ENCODE measurements at regions not wholly inside any gene's neighbourhood (a gene's known extent, or its start where the extent isn't known, plus 50 kb on each side); places are given as distances from the start of the nearest gene placed in this dataset.
"Not testable (repeated sequence)": the region's sequence is repeated elsewhere in the genome, so short reads cannot be mapped to it uniquely, and the experiment has no call there.

- DNase-seq: no peak
These were observed 117.5 kb downstream of the SOX4 start for GRCh38 chr6:21710908-21711627.

GRCh38 chr6:21712213-21712612, 118.7 kb downstream of the SOX4 start:
- DNase-seq: no peak

GRCh38 chr6:21713481-21713880, 119.9 kb downstream of the SOX4 start:
- DNase-seq: no peak

- no peak for DNase-seq
These were observed 121.6 kb downstream of the SOX4 start for GRCh38 chr6:21715180-21715579.

- DNase-seq: no peak
These were observed 129.0 kb downstream of the SOX4 start for GRCh38 chr6:21722510-21722909.

- DNase-seq: no peak
These were observed 133.1 kb downstream of the SOX4 start for GRCh38 chr6:21726676-21727075.

GRCh38 chr6:21728141-21728540, 134.6 kb downstream of the SOX4 start:
- DNase-seq: no peak

- DNase-seq: no peak
These were observed 135.9 kb downstream of the SOX4 start for GRCh38 chr6:21729431-21729830.

GRCh38 chr6:21730533-21730932, 137.0 kb downstream of the SOX4 start:
- DNase-seq: no peak

- DNase-seq: no peak
These were observed 138.0 kb downstream of the SOX4 start for GRCh38 chr6:21731411-21732031.

- not testable (repeated sequence) for DNase-seq
These were observed 138.6 kb downstream of the SOX4 start for GRCh38 chr6:21732032-21732730.

GRCh38 chr6:21732731-21733130, 139.2 kb downstream of the SOX4 start:
- no peak for DNase-seq

- DNase-seq: no peak
These were observed 139.8 kb downstream of the SOX4 start for GRCh38 chr6:21733311-21733710.

GRCh38 chr6:21734204-21734603, 140.7 kb downstream of the SOX4 start:
- no peak for DNase-seq

- no peak for DNase-seq
These were observed 144.9 kb downstream of the SOX4 start for GRCh38 chr6:21738180-21739094.

- DNase-seq: no peak
These were observed 145.7 kb downstream of the SOX4 start for GRCh38 chr6:21739241-21739640.

GRCh38 chr6:21739838-21740237, 146.3 kb downstream of the SOX4 start:
- DNase-seq: no peak

GRCh38 chr6:21740376-21741124, 147.0 kb downstream of the SOX4 start:
- no peak for DNase-seq

GRCh38 chr6:21741221-21742109, 147.9 kb downstream of the SOX4 start:
- DNase-seq: no peak

- no peak for DNase-seq
These were observed 148.7 kb downstream of the SOX4 start for GRCh38 chr6:21742238-21742660.

- DNase-seq: no peak
These were observed 150.8 kb downstream of the SOX4 start for GRCh38 chr6:21744331-21744730.
